ENCODE measurements at regions not wholly inside any gene's neighbourhood (a gene's known extent, or its start where the extent isn't known, plus 50 kb on each side); places are given as distances from the start of the nearest gene placed in this dataset.

- no peak for TF ChIP-seq MBD1 (CRISPR knock-in tag; IDR thresholded peaks at IDR 0.05)
- no peak for TF ChIP-seq RBM25 (IDR thresholded peaks at IDR 0.05; ENCODE audit: low read depth, low read length, severe bottlenecking)
- no peak for TF ChIP-seq MTF1 (CRISPR knock-in tag; IDR thresholded peaks at IDR 0.05; ENCODE audit: borderline replicate concordance)
- no peak for TF ChIP-seq EWSR1 (IDR thresholded peaks at IDR 0.05; ENCODE audit: borderline replicate concordance, low read depth, partially characterized antibody)
- no peak for TF ChIP-seq STAT6 (CRISPR knock-in tag; IDR thresholded peaks at IDR 0.05)
- no peak for TF ChIP-seq RNF2 (IDR thresholded peaks at IDR 0.05)
- no peak for TF ChIP-seq GATAD2B (IDR thresholded peaks at IDR 0.05; ENCODE audit: borderline replicate concordance)
- TF ChIP-seq ZKSCAN3 (CRISPR knock-in tag; IDR thresholded peaks at IDR 0.05): no peak
Observed at GRCh38 chr6:54698974-54699373, 147.6 kb upstream of the FAM83B start (continued).

- ATAC-seq: no peak
- no peak overlapping the region for H3K27ac ChIP-seq (ENCODE audit: extremely low read depth, low read depth, low read length)
- H3K4me2 ChIP-seq (ENCODE audit: insufficient read depth, low read length): no peak overlapping the region
- POLR2A ChIA-PET: no interaction called here
- no peaks in the 10 kb centered on the region for H3K4me1 ChIP-seq (replicated peaks in 1 of 2; ENCODE audit: control insufficient read depth in 2 of 2, insufficient read depth in 2 of 2, low read length in 2 of 2)
- in situ Hi-C loops (cut with MboI): no loop called here
- H3K36me3 ChIP-seq (ENCODE audit: control insufficient read depth, insufficient read depth, low read length): no peaks in the 10 kb centered on the region
- H3K4me3 ChIP-seq: no peak overlapping the region
- no TSS peak for BruUV-seq (replicated peaks)
- no peak for FAIRE-seq
- H3K79me2 ChIP-seq (ENCODE audit: control insufficient read depth, insufficient read depth, low read length): no peaks in the 10 kb centered on the region
- CTCF ChIA-PET (ENCODE audit: low intra/inter-chr PET ratio): no interaction called here
- H3K9me1 ChIP-seq (ENCODE audit: control insufficient read depth, insufficient read depth, low read length): no peaks in the 10 kb centered on the region
- H3K27me3 ChIP-seq (ENCODE audit: control insufficient read depth in 2 of 2, insufficient read depth in 2 of 2, low read length in 2 of 2): no peaks in the 10 kb centered on the region
- no peaks in the 10 kb centered on the region for H4K20me1 ChIP-seq (replicated peaks; ENCODE audit: control insufficient read depth, insufficient read depth, low read length)
- no peaks in the 10 kb centered on the region for H3K9me3 ChIP-seq (replicated peaks; ENCODE audit: control insufficient read depth, insufficient read depth, low read depth, low read length)
- DNase-seq (ENCODE audit: extremely low read depth in 1 of 4, low spot score in 3 of 4): no peak
- intact Hi-C loops (cut with micrococcal nuclease): no loop called here
- H2AFZ ChIP-seq (ENCODE audit: low read depth, low read length): no peak overlapping the region
- H3K9ac ChIP-seq (ENCODE audit: insufficient read depth in 1 of 2, low read depth in 2 of 2, low read length in 2 of 2): no peak overlapping the region
- WGBS (ENCODE audit: insufficient coverage, low coverage, missing lambda C conversion rate): 7% methylated on average over 2 of the region's 2 CpGs
- TF ChIP-seq HOXB6 (CRISPR knock-in tag; IDR thresholded peaks at IDR 0.05; ENCODE audit: borderline replicate concordance) (no peak), HMG20B (CRISPR knock-in tag; IDR thresholded peaks at IDR 0.05) (no peak), POLR2AphosphoS2 (IDR thresholded peaks at IDR 0.05; ENCODE audit: low read length) (no peak), FOS (IDR thresholded peaks at IDR 0.05; ENCODE audit: extremely low read depth, insufficient read length) (no peak), YBX1 (IDR thresholded peaks at IDR 0.05) (no peak), THRB (CRISPR knock-in tag; conservative IDR thresholded peaks at IDR 0.05) (no peak), ZNF282 (CRISPR knock-in tag; IDR thresholded peaks at IDR 0.05) (no peak)
Observed at GRCh38 chr6:54700158-54700557, 146.4 kb upstream of the FAM83B start.
